Activated CD8-positive, alpha-beta memory T cell treated with anti-CD3 and anti-CD28 coated beads for 1 hour (primary cell): ENCODE measurements at regions not wholly inside any gene's neighbourhood (a gene's known extent, or its start where the extent isn't known, plus 50 kb on each side); places are given as distances from the start of the nearest gene placed in this dataset.
"Not testable (repeated sequence)": the region's sequence is repeated elsewhere in the genome, so short reads cannot be mapped to it uniquely, and the experiment has no call there.

Source experiments
- DNase-seq, 2 donors: peaks; one replicate each; pipeline ENCODE4 v3.0.0-alpha.2; 2020; ENCODE audit warnings: low read depth in 1 of 2; ENCODE audit errors: extremely low read depth in 1 of 2

DNA sequence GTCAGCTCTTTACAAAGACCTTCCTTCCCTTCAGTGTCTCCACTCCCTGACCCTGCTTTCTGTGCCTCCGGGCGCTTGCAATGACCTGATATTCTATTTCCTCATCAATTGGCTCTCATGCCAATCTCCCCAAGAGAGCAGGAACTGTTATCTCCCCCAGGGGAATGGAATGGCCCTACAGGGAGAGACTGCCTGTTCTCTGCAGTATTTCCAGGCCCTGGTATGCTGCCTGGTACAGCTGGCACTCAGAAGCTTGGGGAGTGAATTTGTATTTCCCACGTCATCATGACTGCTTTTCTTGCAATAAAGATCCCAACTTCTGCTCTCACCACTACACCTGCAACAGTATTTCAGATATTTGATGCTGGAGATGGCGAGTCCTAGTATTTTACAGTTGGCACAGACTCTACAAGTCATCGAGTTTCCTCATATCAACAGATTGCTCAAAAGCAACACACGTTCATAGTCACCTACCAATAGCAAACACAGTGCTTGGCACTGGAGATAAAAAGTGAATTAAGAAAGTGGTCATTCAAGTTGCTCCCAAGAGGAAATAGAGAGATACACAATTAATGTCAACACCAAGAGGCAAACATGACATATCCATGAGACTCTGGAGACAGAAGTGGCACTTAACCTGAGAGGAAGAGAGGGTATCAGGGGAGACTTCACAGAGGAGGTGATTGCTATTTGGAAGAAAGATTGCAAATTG lies 90.5 kb upstream of the EGFL6 start:
- DNase-seq: no peak

DNA sequence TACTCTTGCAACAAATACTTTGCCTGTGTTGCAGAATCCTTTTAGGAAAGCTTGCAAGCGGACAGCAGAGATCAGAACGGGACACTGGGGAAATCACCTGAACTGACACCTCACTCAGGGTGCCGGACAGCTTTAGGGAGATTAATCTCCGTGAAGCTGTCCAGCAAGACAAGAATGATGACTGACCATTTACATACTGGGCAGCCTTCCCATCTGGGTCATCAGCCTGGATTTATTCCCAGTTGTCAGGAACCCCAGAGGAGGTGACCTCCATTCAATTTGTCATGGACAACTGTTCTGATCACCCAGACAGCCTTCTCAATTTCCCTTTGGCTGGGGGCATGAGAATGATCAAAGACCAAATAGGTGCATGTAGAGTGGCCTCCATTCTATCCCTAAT lies 93.0 kb upstream of the EGFL6 start:
- DNase-seq: no peak

DNA sequence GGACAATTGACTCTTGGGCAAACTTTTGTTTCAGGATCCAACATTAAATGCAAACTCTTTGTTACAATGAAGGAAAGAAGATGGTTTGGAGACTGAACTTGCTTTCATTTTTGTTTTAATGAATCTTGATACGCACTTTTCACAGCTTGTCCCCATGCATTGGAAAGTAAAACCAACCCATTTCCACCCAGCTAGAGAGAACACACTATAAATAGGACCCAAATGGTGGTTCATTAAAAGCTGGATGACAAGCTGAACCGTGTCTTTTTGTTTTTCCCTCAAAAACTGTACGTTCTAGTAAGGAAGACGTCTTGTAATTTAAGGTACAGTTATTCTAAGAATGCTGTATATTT lies 95.3 kb upstream of the EGFL6 start:
- no peak for DNase-seq

DNA sequence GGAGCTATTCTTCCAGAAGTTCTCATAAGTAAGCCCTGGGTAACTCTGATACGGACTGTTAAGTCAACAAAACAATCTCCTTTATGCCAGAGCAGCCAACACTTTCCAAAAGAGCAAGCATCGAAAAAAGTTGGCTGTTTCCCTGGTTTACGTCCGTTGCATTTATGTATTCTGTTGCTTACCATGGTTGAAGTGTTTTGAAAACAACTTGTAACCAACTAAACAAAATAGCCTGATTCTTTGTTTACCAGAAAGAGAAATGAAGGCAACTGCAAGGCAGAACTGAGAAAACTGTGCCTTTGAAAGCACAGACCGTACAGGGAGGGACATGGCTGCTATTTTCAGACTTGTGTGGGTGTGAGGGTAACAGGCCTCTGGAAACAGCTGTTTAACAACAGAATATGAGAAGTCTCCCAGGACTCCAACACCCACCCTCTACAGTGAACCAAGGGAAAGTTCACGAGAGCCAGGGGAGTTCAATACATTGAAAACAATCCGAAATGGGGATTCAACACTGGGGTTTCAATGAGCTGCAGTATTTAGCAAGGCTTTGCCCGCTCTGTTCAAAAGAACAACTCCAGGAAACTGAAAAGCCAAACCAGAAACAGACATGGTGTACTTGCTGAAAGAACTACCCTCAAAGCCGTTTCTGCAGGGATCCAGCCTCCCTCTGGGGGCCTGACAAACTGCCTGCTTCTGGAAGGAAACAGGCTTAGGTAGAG lies 95.8 kb upstream of the EGFL6 start:
- DNase-seq: no peak

DNA sequence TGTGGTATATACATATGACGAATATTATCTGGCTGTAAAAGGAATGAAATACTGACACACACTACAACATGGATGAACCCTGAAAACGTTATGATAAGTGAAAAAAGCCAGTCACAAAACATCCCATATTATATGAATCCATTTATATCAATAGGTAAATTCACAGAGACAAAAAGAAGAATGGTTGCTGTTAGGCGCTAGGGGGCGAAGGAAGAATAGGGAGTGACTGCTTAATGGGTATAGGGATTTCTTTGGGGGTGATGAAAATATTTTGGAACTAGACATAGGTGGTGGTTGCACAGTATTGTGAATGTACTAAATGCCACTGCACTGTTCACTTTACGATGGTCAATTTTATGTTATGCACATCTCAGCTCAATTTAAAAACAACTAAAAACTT lies 96.4 kb upstream of the EGFL6 start:
- DNase-seq: no peak

DNA sequence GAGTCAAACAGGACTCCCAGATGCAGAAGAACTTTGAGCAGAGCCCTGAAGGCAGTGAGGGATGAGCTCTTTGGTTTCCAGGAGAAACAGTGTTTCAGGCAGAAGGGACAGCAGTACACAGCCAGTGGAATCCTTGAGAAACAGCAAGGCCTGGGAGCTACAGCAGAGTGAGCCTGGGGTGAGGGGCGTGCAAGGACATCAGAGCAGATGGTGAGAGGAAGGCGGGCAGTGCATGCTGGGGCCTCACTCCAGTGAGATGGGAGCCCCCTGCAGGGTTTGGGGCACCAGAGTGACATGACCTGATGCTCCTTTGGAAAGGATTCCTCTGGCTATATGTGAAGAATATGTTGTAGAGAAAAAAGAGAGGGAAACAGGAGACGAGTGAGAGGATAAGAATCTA lies 98.1 kb upstream of the EGFL6 start:
- no peak for DNase-seq

DNA sequence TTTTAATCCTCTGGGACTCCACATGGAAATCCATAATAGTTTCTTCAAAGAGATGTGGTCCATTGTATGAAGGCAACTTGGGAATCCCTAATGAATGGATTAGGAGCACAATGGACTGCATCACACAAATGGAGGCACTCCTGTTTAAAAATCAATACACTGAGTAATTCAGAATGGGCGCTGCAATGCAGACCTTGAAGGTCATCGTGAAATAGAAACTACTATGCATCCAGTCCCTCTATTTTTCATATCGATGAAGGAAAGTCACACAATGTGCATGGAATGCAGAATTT lies 98.8 kb upstream of the EGFL6 start:
- no peak for DNase-seq

DNA sequence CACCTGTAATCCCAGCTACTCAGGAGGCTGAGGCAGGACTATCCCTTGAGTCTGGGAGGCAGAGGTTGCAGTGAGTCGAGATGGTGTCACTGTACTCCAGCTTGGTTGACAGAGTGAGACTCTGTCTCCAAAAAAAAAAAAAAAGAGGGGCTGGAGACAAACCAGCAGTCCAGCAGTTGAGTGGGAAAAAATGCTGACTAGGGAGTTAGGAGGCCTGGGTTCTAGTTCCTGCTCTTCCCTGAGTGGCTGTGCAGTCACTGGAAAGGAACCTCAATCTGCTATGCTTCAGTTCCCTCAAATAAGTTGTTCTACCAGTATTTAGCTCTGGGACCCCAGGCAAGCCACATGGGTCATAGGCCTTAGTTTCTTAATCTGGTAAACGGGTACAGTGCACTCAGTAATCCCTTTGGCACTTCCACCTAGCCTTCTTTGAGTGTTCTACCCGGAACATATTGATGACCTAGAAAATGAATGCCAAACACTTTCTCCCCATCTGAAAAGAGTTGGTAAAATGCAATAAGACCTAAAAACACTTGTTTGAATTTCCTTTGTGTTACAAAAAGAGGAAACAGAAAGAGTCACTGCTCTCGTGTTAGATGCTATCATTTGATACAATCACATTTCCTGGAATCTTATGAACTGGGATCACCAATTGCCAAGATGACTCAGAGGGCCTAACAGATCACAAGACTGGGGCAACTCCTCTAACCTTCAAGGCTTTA lies 99.3 kb upstream of the EGFL6 start:
- DNase-seq: no peak

DNA sequence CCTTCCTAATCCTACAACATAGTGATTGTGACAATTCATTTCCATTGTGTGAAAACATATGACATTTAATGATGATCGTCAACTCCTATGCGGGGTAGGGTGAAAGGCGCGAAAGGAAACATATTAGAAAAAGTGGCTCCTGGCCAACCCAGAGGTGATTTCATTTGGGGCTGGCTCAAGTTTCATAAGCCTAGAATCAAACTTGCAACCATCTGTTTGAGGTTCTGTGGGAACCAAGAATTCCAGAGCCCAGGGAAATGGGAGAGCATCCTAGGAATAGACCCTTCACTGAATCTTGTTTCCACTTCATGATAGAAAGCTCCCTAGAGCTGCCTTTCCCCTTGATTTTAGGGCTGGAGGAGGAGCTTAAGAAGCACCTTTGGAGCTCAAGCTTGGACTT lies 101.3 kb upstream of the EGFL6 start:
- DNase-seq: no peak

DNA sequence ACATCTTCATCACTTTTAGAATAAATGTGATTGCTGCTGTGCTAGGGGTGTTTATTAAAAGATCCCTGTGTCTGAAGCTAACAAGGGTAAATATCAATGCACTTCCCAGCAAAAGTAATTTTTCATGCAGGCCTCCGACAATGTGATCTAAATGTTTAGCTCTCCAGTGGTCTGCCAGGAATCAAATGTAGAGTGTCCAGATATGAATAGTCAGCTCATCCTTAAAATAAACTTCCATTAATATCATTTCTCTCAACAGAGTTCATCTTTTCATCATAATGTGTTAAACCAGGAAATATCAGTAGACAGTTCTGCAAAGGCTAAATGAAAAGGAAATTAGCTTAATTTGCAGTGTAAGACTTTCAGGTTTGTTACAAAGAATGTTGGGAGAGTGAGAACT lies 102.2 kb upstream of the EGFL6 start:
- DNase-seq: no peak

DNA sequence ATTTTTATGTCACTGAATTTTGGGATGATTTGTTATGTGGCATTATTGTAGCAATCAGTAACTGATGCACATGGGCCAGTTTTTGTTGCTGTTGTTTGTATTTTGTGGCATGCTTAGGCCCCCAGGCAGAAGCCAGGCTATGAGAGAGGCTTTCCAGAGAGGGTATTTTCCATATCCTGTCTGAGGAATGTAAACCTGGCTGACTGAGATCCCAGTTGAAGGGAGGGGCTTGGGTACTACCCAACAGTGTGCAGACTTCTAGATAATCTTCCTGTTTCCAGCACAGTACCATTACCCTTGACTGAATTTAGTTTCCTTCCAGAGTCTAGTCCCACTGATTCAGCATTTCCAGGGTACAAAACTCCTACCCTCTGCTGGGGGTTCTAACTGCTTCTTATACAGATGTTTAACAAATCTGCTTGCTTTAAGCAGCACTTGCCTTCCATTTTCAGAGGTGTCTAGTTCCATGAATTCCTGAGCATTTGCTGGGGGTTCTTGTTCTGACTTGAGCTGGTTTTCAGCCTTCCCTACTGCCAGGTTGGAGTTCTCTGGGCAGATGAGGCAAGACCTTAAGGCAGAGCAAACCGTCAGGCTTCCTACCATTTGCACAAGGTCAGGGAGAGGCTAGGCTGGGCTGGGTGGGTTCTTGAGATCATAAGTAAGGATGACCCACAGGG lies 104.7 kb upstream of the EGFL6 start:
- DNase-seq: no peak

DNA sequence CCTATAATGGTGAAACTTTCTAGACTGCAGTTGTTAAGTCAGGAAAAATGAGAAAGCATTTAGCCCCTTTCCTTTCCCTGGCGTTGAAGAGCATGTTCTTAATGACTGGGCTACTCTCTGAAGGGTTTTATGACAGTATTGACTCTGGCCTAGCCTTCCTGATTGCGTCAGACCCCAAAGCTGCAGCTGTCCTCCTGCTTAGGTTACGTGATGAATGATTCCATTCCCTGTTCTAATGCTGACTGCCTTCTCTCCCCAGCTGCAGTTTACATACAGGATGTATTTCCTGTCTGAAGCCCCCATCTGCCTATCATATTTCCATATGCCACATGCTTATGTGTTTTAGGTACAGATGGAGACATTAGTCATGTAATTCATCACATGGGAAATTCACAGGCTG lies 105.8 kb upstream of the EGFL6 start:
- DNase-seq: no peak

DNA sequence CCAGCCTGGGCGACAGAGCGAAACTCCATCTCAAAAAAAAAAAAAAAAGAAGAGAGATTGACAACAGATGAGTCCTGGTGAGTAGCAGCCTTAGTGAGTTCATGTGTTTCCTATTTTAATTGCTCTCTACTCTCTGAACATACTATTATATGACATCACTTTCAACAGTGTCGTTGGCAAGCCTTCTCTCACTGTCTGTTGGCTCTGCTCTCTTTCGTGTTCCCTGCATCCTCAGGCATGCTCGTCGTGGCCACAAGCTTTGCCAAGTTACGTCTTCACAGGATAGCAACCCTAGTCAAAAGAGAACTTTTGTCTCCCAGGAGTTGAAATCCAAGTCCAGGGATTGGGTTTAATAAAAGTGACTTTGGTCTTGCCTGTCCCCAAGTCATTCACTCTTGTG lies 117.1 kb upstream of the EGFL6 start:
- DNase-seq: no peak

DNA sequence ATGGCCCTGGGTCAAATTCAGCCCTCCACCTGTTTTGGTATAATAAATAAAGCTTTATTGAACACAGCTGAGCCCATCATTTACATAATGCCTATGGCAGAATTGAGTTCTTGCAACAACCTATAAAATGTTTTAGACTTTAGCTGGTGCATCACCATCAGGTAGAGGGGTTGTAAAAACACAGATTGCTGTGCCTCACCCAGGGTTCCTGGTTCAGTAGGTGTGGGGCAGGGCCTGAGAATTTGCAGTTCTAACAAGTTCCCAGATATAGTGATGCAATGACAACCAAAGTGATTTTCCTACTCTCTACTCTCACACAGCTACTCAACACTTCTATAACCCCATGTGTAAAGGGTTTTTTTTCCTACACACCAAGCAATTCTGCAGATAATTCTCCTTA lies 120.0 kb upstream of the EGFL6 start:
- DNase-seq: no peak

DNA sequence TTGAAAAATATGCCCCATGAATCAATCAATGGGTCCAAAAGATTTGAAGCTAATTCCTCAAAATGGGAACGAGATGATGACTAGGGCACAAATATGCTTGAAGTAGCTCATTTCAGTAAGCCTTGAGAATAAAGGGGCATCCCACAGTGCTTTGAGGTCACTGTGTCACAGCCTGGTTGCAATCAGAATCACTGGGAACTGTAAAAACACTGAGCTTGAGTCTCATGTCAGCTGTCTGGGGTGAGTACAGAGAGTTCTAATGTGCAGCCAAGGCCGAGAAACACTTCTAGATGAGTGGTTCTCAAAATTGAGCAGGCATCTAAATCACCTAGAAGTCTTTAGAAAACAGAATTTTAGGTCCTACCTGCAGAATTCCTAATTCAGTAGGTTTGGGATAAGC lies 120.5 kb upstream of the EGFL6 start:
- DNase-seq: no peak

DNA sequence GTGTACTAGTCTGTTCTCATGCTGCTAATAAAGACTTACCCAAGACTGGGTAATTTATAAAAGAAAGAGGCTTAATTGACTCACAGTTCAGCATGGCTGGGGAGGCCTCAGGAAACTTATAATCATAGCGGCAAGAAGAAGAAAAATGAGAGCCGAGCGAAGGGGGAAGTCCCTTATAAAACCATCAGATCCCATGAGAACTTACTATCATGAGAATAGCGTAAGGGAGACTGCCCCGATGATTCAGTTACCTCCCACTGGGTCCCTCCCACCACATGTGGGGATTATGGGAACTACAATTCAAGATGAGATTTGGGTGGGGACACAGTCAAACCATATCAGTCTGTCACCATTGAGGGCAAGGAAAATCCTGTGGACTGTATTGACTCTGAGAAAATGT lies 121.8 kb upstream of the ATXN3L start:
- DNase-seq: not testable (repeated sequence)

DNA sequence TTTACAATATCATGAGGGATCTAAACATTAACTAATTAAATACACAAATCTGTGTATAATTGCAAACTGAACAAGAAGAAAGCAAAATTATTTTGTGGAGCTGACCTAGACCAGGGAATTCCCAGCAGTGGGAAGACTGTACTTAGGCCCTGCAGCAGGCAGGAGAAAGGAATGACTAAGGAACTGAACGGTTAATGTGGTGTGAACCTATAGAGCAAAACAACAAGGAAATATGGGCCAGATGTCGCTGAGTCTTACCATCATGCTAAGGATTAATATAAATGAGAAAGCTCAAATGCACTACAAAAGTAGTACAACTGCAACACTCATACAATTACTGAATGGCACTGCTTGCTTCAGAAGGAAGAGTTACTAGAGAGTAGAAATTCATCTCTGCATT lies 120.3 kb upstream of the ATXN3L start:
- no peak for DNase-seq

DNA sequence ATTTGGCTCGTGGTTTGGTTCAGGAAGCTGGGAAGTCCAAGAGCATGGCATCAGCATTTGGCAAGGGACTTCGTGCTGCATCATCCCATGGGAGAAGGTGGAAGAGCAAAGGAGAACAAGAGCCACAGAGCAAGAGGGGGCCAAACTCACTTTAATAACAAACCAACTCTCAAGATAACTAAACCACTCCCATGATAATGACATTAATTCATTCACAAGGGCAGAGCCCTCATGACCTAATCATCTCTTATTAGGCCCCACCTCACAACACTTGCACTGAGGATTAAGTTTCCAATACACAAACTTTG lies 113.4 kb upstream of the ATXN3L start:
- DNase-seq: no peak

DNA sequence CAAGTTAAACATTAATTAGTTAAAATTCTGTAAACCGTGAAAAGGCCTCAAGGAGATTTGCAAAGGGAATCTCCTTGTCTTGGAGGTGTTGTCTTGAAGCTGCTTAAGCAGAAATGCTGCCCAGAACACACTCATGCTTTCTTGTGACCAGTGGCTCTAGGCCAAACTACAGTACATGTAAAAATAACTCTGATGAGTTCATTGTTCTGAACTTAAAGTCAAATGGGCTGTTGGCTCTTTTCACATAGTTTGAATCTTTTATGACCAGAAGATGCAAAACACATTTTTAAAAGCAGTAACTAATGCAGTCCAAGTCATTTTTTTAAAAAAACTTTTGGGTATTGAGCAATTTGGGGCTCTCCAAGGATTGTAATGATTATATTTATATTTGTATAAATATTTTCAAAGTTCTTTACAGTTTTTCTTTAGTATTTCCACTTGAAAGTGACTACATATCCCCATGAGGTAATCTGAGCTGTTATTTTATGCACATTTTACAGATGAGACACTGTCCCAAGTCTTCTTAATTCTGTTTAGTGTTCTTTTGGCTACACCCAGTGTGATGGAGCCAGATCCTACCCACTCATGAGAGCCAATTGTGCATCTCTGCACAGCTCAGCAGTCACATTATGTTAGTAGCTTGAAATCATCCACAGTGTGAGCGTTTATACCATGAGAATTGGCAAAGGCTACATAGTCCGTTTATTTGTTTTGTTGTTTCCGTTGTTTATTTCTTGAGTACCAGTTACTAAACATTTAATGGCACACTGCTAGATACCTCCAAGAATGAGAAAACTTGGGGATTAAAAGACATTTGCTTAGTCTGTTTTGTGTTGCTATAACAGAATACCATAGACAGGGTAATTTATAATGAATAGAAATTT lies 112.8 kb upstream of the ATXN3L start:
- no peak for DNase-seq

DNA sequence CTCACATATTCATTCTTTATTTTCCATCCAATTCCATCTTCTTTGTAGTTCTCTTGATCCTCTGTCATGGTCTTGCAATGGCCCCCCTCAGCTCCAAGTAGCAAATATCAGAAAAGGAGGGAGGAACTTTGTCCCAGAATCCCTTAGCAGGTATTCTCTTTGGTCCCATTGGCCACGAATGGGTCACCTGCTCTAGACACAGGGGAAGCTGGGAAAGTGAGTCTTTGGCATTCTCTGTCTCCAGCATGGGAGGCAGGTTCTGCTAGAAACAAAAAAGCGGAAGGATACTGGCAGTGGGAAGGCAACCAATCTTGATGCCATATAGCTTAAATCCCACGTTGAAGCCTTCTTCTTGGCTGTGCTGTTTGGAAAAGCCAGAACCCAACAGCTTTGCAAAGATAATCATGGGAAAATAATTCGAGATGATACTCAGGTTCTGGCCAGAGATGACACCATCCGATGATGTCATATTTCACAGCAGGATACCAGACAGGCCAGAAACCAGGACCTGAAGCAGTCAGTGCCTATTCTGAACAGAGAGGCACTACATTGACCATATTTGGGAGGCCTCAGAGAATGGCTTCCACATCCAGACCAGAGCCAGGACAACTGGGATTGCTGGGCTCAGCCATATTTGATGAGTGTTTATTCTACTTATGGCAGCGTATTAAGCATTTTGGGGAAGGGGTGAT lies 110.4 kb upstream of the ATXN3L start:
- no peak for DNase-seq
